CD4-positive, alpha-beta T cell (primary cell): ENCODE measurements at regions not wholly inside any gene's neighbourhood (a gene's known extent, or its start where the extent isn't known, plus 50 kb on each side); places are given as distances from the start of the nearest gene placed in this dataset.

Experiments
- ATAC-seq: fragments of 200-7000 bp; cut with Tn5 transposase; one replicate; pipeline ENCODE4 v1.10.0; 2022; ENCODE audit warnings: mild to moderate bottlenecking; ENCODE audit not compliant: poor library complexity
- CTCF ChIA-PET: fragments of 350-600 bp; sonication (Branson Sonifier 250); formaldehyde crosslinking; loops from one replicate; lab custom pipeline; 2021; ENCODE audit warnings: antibody characterized with exemption, inconsistent platforms; lab: Charles Lee
- POLR2A ChIA-PET: fragments of 350-600 bp; sonication (Branson Sonifier 250); formaldehyde crosslinking; loops from one replicate; lab custom pipeline; 2021; ENCODE audit warnings: antibody characterized with exemption, inconsistent platforms; lab: Charles Lee
- DNase-seq, 14 experiments: peaks; one replicate each; pipeline ENCODE4 v3.0.0-alpha.2; 2013 to 2020; ENCODE audit warnings: mixed read lengths in 2 of 14
- H3K27ac ChIP-seq, 2 donors: one replicate each; pipeline versions ENCODE4 v1.5.1 to v1.7.0; 2013; ENCODE audit warnings: low read length in 2 of 2, low read depth in 1 of 2, mild to moderate bottlenecking in 1 of 2
- H3K27me3 ChIP-seq, 2 experiments: 1 replicate in 1 of 2; 2 replicates in 1 of 2; pipeline versions ENCODE4 v1.6.1 to v1.7.0; 2013; ENCODE audit warnings: low read length in 2 of 2, control low read depth in 1 of 2, mild to moderate bottlenecking in 1 of 2, moderate library complexity in 1 of 2; ENCODE audit not compliant: insufficient read depth in 2 of 2, control insufficient read depth in 1 of 2
- H3K36me3 ChIP-seq: one replicate; pipeline ENCODE4 v1.6.1; 2013; ENCODE audit warnings: low read length, control low read depth; ENCODE audit not compliant: insufficient read depth
- H3K4me1 ChIP-seq: one replicate; pipeline ENCODE4 v1.6.1; 2013; ENCODE audit warnings: low read length, control low read depth; ENCODE audit not compliant: insufficient read depth
- H3K4me3 ChIP-seq: one replicate; pipeline ENCODE4 v1.5.1; 2013; ENCODE audit warnings: mild to moderate bottlenecking, low read length, moderate library complexity
- H3K9me3 ChIP-seq, 2 experiments: 1 replicate in 1 of 2; 2 replicates in 1 of 2; pipeline versions ENCODE4 v1.6.1 to v1.7.0; 2013; ENCODE audit warnings: low read length in 2 of 2, mild to moderate bottlenecking in 2 of 2, control low read depth in 1 of 2, moderate library complexity in 1 of 2; ENCODE audit not compliant: control insufficient read depth in 1 of 2, insufficient read depth in 1 of 2
- H3K27ac Mint-ChIP-seq: one replicate; pipeline ENCODE4 v1.8.0; 2020; ENCODE audit warnings: mixed read lengths
- H3K27me3 Mint-ChIP-seq: one replicate; pipeline ENCODE4 v1.8.0; 2021; ENCODE audit warnings: mixed read lengths
- H3K36me3 Mint-ChIP-seq: one replicate; pipeline ENCODE4 v1.8.0; 2021; ENCODE audit warnings: low read depth, mixed read lengths
- H3K4me1 Mint-ChIP-seq: one replicate; pipeline ENCODE4 v1.8.0; 2021; ENCODE audit warnings: low read depth, mixed read lengths
- H3K4me3 Mint-ChIP-seq: one replicate; pipeline ENCODE4 v1.8.0; 2020; ENCODE audit warnings: mild to moderate bottlenecking, mixed read lengths
- H3K9me3 Mint-ChIP-seq: one replicate; pipeline ENCODE4 v1.8.0; 2020; ENCODE audit warnings: mixed read lengths
- intact Hi-C, 2 experiments: fragments of 100-400 bp; cut with DNase I in 1 of 2; cut with micrococcal nuclease in 1 of 2; formaldehyde crosslinking; loops; one replicate each; pipeline versions ENCODE4 v1.15.1 to v1.9.0; 2023 to 2025; cut with DNase I, micrococcal nuclease
- TF ChIP-seq, protein P1 (sequence below): fragments of 200-600 bp; IDR thresholded peaks from one replicate; pipeline ENCODE4 v1.8.0; 2022; ENCODE audit warnings: antibody characterized with exemption, mild to moderate bottlenecking

DNA sequence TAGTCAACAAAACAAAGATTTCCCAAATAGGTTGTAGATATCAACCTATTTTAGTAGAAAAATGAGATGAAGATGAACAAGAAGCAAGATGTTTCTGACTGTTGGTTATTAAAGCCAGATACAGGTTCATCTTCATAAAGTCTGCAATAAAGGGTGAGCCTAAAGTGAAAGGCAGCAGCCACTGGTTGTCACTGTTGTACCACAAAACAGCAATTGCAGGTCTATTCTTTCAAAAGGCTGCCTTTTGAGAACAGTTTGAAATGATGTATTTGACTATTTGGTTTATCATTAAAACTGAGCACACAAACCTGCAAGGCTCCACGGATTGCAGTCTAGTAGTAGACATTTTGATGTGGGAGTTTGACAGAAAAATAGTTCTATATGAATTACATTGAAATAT lies 543.4 kb downstream of the GBE1 start:
- Histone ChIP-seq H3K4me1 (no peaks in the 10 kb centered on the region), H3K4me3 (no peak overlapping the region), H3K9me3 (peaks cover 0 to 3% of the 10 kb centered on the region in 2 experiments), H3K27ac (no peak overlapping the region), H3K27me3 (no peaks in the 10 kb centered on the region), H3K36me3 (no peaks in the 10 kb centered on the region)
- Mint-ChIP-seq H3K4me1 (no peaks in the 10 kb centered on the region), H3K4me3 (no peak overlapping the region), H3K27me3 (no peaks in the 10 kb centered on the region), H3K9me3 (peaks cover 6% of the 10 kb centered on the region), H3K27ac (no peak overlapping the region), H3K36me3 (no peaks in the 10 kb centered on the region)
- ATAC-seq (no peak), DNase-seq (no peak)
- TF ChIP-seq, protein P1, sequence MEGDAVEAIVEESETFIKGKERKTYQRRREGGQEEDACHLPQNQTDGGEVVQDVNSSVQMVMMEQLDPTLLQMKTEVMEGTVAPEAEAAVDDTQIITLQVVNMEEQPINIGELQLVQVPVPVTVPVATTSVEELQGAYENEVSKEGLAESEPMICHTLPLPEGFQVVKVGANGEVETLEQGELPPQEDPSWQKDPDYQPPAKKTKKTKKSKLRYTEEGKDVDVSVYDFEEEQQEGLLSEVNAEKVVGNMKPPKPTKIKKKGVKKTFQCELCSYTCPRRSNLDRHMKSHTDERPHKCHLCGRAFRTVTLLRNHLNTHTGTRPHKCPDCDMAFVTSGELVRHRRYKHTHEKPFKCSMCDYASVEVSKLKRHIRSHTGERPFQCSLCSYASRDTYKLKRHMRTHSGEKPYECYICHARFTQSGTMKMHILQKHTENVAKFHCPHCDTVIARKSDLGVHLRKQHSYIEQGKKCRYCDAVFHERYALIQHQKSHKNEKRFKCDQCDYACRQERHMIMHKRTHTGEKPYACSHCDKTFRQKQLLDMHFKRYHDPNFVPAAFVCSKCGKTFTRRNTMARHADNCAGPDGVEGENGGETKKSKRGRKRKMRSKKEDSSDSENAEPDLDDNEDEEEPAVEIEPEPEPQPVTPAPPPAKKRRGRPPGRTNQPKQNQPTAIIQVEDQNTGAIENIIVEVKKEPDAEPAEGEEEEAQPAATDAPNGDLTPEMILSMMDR, result no peak
- intact Hi-C loops, result no loop called here
- ChIA-PET POLR2A (no interaction called here), CTCF (no interaction called here)

DNA sequence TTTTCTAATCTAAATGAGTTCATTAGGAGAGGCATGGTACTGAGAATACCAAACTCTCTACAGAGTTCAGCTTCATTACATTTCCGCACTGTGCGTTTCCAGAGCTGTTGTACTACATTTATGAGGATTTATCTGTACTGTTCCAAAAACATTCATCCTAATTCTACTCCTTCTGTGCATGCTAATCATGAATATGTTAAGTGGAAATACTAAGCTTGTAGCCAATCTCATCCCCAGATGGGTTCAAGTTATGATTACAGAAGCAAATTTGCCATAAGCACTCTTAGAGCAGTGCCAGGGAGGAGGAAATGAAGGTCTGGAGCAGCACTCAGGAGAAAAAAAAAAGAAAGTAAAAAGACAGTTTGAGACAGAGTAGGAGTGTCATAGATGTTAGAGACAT lies 544.3 kb downstream of the GBE1 start:
- H3K27me3 ChIP-seq, result no peaks in the 10 kb centered on the region
- no peaks in the 10 kb centered on the region for H3K36me3 ChIP-seq
- Mint-ChIP-seq H3K4me1 (no peaks in the 10 kb centered on the region), H3K27ac (no peak overlapping the region), H3K9me3 (peaks cover 5% of the 10 kb centered on the region), H3K27me3 (no peaks in the 10 kb centered on the region), H3K4me3 (no peak overlapping the region), H3K36me3 (no peaks in the 10 kb centered on the region)
- no peak overlapping the region for H3K4me3 ChIP-seq
- H3K9me3 ChIP-seq, result peaks cover 0 to 3% of the 10 kb centered on the region in 2 experiments
- intact Hi-C loops, result no loop called here
- no peaks in the 10 kb centered on the region for H3K4me1 ChIP-seq
- ATAC-seq (no peak), DNase-seq (no peak)
- no peak overlapping the region for H3K27ac ChIP-seq
- ChIA-PET CTCF (no interaction called here), POLR2A (no interaction called here)
- TF ChIP-seq, protein P1, result no peak

DNA sequence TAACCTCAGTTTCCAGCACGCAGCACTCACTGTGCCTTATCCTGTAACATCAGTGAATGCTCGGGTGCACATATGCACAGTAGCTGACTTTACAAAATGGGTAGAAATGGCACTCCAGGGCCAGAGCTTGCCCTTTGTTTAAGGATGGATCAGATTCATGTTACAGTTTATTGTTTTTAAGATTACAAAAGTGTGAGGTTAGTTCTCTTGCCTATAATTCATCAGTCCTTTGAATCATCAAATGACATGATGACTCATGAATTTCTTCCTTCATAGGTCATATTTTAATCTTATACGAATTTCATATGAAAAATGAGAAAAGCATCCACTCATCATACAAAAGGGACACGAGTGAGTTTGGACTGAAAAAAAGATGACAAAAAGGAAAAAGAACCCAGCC lies 545.3 kb downstream of the GBE1 start:
- H3K4me1 Mint-ChIP-seq, result no peaks in the 10 kb centered on the region
- no peaks in the 10 kb centered on the region for H3K4me1 ChIP-seq
- peaks cover 0 to 3% of the 10 kb centered on the region in 2 experiments for H3K9me3 ChIP-seq
- H3K27me3 Mint-ChIP-seq, result no peaks in the 10 kb centered on the region
- no peak overlapping the region for H3K27ac ChIP-seq
- TF ChIP-seq, protein P1, result no peak
- H3K27ac Mint-ChIP-seq, result no peak overlapping the region
- no peaks in the 10 kb centered on the region for H3K36me3 Mint-ChIP-seq
- ATAC-seq (no peak), DNase-seq (no peak)
- no peak overlapping the region for H3K4me3 ChIP-seq
- intact Hi-C loops, result no loop called here
- POLR2A ChIA-PET, result no interaction called here
- H3K9me3 Mint-ChIP-seq, result peaks cover 6% of the 10 kb centered on the region
- H3K36me3 ChIP-seq, result no peaks in the 10 kb centered on the region
- H3K4me3 Mint-ChIP-seq, result no peak overlapping the region
- CTCF ChIA-PET, result no interaction called here
- no peaks in the 10 kb centered on the region for H3K27me3 ChIP-seq
